H1 (cell line): ENCODE measurements at regions not wholly inside any gene's neighbourhood (a gene's known extent, or its start where the extent isn't known, plus 50 kb on each side); places are given as distances from the start of the nearest gene placed in this dataset.

Experiments used
- CBX8 ChIP-seq: fragments of 300-800, 300-1000 bp; sonication (generic); IDR thresholded peaks from 2 replicates; pipeline ENCODE4 v1.7.1; 2016; ENCODE audit warnings: low read depth, low read length, borderline replicate concordance
- POU5F1 ChIP-seq: IDR thresholded peaks from 2 replicates; pipeline ENCODE4 v1.6.1; 2011; ENCODE audit warnings: low read depth, mild to moderate bottlenecking, low read length, moderate library complexity
- SIN3A ChIP-seq, 2 experiments: IDR thresholded peaks in 1 of 2; conservative IDR thresholded peaks in 1 of 2; 2 replicates each; pipeline ENCODE4 v1.6.1; 2011 to 2012; ENCODE audit warnings: low read length in 2 of 2, improper control_type of control experiment in 1 of 2, low read depth in 1 of 2, mild to moderate bottlenecking in 1 of 2
- SP1 ChIP-seq: IDR thresholded peaks from 2 replicates; pipeline ENCODE4 v1.6.1; 2011; ENCODE audit warnings: low read depth, low read length
- TCF12 ChIP-seq: IDR thresholded peaks from 2 replicates; pipeline ENCODE4 v1.6.1; 2011; ENCODE audit warnings: low read depth, mild to moderate bottlenecking, low read length
- TF ChIP-seq, protein P1 (sequence below): IDR thresholded peaks from 2 replicates; pipeline ENCODE4 v1.6.1; 2012; ENCODE audit warnings: low read length, inconsistent platforms

GRCh38 chr2:4107179-4107578, 403.8 kb downstream of the DCDC2C start (continued):
- TF ChIP-seq, protein P1, sequence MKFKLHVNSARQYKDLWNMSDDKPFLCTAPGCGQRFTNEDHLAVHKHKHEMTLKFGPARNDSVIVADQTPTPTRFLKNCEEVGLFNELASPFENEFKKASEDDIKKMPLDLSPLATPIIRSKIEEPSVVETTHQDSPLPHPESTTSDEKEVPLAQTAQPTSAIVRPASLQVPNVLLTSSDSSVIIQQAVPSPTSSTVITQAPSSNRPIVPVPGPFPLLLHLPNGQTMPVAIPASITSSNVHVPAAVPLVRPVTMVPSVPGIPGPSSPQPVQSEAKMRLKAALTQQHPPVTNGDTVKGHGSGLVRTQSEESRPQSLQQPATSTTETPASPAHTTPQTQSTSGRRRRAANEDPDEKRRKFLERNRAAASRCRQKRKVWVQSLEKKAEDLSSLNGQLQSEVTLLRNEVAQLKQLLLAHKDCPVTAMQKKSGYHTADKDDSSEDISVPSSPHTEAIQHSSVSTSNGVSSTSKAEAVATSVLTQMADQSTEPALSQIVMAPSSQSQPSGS: no peak
- TF ChIP-seq POU5F1 (no peak), CBX8 (no peak), SIN3A (conservative IDR thresholded peaks at IDR 0.05 in 1 of 2, IDR thresholded peaks at IDR 0.05 in 1 of 2; ENCODE audit: low read depth in 1 of 2, low read length in 2 of 2) (no peak), TCF12 (no peak), SP1 (no peak)
- TF ChIP-seq, all 59 proteins: peak for 0
